ENCODE measurements at regions not wholly inside any gene's neighbourhood (a gene's known extent, or its start where the extent isn't known, plus 50 kb on each side); places are given as distances from the start of the nearest gene placed in this dataset.

DNA sequence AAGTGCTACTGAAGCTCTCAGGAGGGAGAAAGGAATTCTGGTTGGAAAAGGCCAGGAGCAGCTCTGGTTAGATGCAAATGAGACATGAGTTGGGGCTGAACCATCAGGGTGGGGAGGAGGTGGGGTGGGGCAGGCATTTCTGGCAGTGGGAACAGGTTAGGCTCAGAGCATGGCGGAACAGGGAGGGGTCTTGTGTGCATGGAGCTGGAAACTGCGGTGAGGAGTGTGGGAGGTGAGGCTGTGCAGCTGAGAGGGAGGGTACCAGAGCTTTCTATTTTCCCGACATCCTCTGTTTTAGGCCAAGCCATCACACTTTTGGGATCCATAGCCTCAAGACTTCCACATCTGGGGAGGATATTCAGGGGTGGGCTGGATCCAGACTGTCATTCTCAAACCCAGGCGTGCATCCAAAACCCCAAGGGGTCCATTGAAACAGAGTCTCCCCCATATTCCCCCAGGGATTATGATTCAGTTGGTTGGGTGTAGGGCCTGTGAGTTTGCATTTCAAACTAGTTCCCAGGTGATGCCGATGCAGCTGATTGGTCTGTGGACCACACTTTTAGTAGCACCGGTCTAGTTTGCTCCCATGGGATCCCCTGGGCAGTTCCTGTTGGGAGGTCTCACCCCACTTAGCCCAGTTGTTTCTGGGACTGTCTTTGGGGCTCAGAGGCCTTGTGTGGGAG lies 100.9 kb upstream of the TLE3 start:
- TF ChIP-seq, protein P1, sequence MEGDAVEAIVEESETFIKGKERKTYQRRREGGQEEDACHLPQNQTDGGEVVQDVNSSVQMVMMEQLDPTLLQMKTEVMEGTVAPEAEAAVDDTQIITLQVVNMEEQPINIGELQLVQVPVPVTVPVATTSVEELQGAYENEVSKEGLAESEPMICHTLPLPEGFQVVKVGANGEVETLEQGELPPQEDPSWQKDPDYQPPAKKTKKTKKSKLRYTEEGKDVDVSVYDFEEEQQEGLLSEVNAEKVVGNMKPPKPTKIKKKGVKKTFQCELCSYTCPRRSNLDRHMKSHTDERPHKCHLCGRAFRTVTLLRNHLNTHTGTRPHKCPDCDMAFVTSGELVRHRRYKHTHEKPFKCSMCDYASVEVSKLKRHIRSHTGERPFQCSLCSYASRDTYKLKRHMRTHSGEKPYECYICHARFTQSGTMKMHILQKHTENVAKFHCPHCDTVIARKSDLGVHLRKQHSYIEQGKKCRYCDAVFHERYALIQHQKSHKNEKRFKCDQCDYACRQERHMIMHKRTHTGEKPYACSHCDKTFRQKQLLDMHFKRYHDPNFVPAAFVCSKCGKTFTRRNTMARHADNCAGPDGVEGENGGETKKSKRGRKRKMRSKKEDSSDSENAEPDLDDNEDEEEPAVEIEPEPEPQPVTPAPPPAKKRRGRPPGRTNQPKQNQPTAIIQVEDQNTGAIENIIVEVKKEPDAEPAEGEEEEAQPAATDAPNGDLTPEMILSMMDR (IDR thresholded peaks at IDR 0.05) = no peak
- TF ChIP-seq EP300 (IDR thresholded peaks at IDR 0.05) = no peak
